ENCODE measurements at regions not wholly inside any gene's neighbourhood (a gene's known extent, or its start where the extent isn't known, plus 50 kb on each side); places are given as distances from the start of the nearest gene placed in this dataset.

- TF ChIP-seq POLR2A (IDR thresholded peaks at IDR 0.05), result no peak
- TF ChIP-seq CTCF (IDR thresholded peaks at IDR 0.05), result no peak
Observed at GRCh38 chr10:65377687-65378086, 1548.1 kb upstream of the LRRTM3 start.
